Thyroid gland (tissue), 4 donors: ENCODE measurements at regions not wholly inside any gene's neighbourhood (a gene's known extent, or its start where the extent isn't known, plus 50 kb on each side); places are given as distances from the start of the nearest gene placed in this dataset.

Experiments
- DNase-seq, 2 donors: peaks; one replicate each; pipeline ENCODE4 v3.0.0-alpha.2; 2019
- H3K27ac ChIP-seq, 3 donors: fragments of 200-600 bp; sonication (generic); 1 replicate in 2 of 3; 2 replicates in 1 of 3; pipeline ENCODE4 v1.5.1; 2016 to 2019; ENCODE audit warnings: mild to moderate bottlenecking in 1 of 3, moderate library complexity in 1 of 3
- H3K27me3 ChIP-seq: fragments of 200-600 bp; sonication (generic); one replicate; pipeline ENCODE4 v1.5.1; 2019
- H3K36me3 ChIP-seq, 2 donors: fragments of 200-600 bp; sonication (generic); one replicate each; pipeline ENCODE4 v1.5.1; 2016 to 2019
- H3K4me1 ChIP-seq, 2 donors: fragments of 200-600 bp; sonication (generic); one replicate each; pipeline ENCODE4 v1.5.1; 2017 to 2019
- H3K4me3 ChIP-seq, 3 donors: fragments of 200-600 bp; sonication (generic); replicated peaks in 1 of 3; 1 replicate in 2 of 3; 2 replicates in 1 of 3; pipeline ENCODE4 v1.5.1; 2016; ENCODE audit warnings: mild to moderate bottlenecking in 1 of 3
- H3K9me3 ChIP-seq: fragments of 200-600 bp; sonication (generic); one replicate; pipeline ENCODE4 v1.5.1; 2017
- POLR2A ChIP-seq, 2 donors: fragments of 450-650 bp; IDR thresholded peaks; one replicate each; pipeline ENCODE4 v1.6.1; 2017; ENCODE audit warnings: antibody characterized with exemption in 2 of 2, mild to moderate bottlenecking in 2 of 2, moderate library complexity in 1 of 2
- WGBS, 2 donors: methylation state at CpG; one replicate each; pipeline ENCODE4 v1.1.5; 2017; 5-methylcytosine and 5-hydroxymethylcytosine counted together
- intact Hi-C: fragments of 100-400 bp; cut with DNase I; formaldehyde crosslinking; loops from one replicate; pipeline ENCODE4 v1.15.1; 2023
- TF ChIP-seq, protein P1 (sequence below), 6 experiments: fragments of 200-600 bp in 3 of 6; fragments of 450-650 bp in 3 of 6; sonication (generic) in 3 of 6; IDR thresholded peaks; one replicate each; pipeline ENCODE4 v1.5.1; 2016 to 2019; ENCODE audit warnings: antibody characterized with exemption in 6 of 6, mild to moderate bottlenecking in 2 of 6, inconsistent platforms in 1 of 6, moderate library complexity in 1 of 6

DNA sequence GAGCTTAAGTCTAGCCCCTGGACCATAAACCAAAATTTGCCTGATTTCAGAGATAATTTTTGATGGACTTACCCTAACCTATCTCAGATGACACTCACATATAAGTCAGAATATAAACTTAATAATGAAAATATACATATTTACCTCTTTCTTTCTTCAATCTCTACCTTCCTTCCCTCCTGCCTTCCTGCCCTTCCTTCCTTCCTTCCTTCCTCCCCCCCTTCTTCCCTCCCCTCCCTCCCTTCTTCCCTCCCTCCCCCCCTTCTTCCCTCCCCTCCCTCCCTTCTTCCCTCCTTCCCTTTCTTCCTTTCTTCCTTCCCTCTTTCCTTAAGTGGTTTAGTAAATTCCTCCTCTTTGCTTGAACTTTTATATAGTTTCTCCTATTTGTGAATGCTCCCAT, 88.7 kb downstream of the EDNRB start:
- H3K4me1 ChIP-seq = peaks cover 7 to 8% of the 10 kb centered on the region in 2 donors
- H3K9me3 ChIP-seq = no peaks in the 10 kb centered on the region
- intact Hi-C loops = no loop called here
- H3K27me3 ChIP-seq = no peaks in the 10 kb centered on the region
- no peak overlapping the region for H3K4me3 ChIP-seq
- H3K27ac ChIP-seq = no peak overlapping the region
- no peak for DNase-seq
- H3K36me3 ChIP-seq = no peaks in the 10 kb centered on the region
- TF ChIP-seq, protein P1, sequence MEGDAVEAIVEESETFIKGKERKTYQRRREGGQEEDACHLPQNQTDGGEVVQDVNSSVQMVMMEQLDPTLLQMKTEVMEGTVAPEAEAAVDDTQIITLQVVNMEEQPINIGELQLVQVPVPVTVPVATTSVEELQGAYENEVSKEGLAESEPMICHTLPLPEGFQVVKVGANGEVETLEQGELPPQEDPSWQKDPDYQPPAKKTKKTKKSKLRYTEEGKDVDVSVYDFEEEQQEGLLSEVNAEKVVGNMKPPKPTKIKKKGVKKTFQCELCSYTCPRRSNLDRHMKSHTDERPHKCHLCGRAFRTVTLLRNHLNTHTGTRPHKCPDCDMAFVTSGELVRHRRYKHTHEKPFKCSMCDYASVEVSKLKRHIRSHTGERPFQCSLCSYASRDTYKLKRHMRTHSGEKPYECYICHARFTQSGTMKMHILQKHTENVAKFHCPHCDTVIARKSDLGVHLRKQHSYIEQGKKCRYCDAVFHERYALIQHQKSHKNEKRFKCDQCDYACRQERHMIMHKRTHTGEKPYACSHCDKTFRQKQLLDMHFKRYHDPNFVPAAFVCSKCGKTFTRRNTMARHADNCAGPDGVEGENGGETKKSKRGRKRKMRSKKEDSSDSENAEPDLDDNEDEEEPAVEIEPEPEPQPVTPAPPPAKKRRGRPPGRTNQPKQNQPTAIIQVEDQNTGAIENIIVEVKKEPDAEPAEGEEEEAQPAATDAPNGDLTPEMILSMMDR (IDR thresholded peaks at IDR 0.05) = no peak
- no peak for TF ChIP-seq POLR2A (IDR thresholded peaks at IDR 0.05)

DNA sequence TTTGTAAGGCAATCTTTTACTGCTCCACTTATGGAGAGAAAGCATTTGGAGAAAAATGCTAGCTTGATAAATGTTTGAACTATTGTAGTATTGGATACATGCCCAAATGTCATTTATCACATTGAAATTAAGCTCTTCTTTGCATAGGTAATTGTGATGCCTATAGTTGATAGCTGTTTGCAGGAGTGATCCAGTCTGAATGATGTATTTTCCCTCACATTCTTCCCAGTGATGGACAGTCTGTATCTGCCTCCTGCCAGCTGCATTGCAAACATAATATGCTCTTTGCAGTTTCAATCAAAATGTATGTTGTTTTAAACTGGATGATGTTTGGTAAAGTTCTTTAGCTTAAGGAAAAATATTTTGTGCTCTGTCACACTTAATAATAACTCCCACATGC, 89.8 kb downstream of the EDNRB start:
- intact Hi-C loops = no loop called here
- Histone ChIP-seq H3K36me3 (no peaks in the 10 kb centered on the region), H3K27me3 (no peaks in the 10 kb centered on the region), H3K4me3 (no peak overlapping the region), H3K9me3 (no peaks in the 10 kb centered on the region), H3K27ac (no peak overlapping the region), H3K4me1 (peaks cover 7 to 8% of the 10 kb centered on the region in 2 donors)
- DNase-seq = no peak
- TF ChIP-seq, protein P1 (IDR thresholded peaks at IDR 0.05) = no peak
- TF ChIP-seq POLR2A (IDR thresholded peaks at IDR 0.05) = no peak

DNA sequence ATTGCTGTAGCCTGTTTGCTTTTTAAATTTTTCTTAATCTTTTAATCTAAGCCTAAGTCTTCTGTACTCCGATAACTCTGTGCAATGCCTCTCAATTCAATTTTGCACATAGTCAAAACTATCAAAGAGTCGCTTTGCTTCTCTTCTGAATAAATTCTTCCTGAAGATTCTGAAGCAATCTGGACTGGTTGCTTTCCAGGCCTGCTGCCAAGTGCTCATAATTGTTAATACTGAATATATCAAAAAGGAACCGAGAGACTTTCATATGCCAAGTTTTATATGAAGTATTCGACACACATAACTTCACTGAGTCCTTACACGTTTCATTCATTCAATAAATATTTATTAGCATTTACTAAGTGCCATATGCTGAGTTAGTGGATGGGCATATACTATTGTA, 91.3 kb downstream of the EDNRB start:
- Histone ChIP-seq H3K4me3 (no peak overlapping the region), H3K27ac (no peak overlapping the region), H3K36me3 (no peaks in the 10 kb centered on the region), H3K4me1 (no peaks in the 10 kb centered on the region), H3K27me3 (no peaks in the 10 kb centered on the region), H3K9me3 (no peaks in the 10 kb centered on the region)
- TF ChIP-seq, protein P1 (IDR thresholded peaks at IDR 0.05) = no peak
- no peak for TF ChIP-seq POLR2A (IDR thresholded peaks at IDR 0.05)
- intact Hi-C loops = no loop called here
- 78 to 87% methylated on average over 5 of the region's 5 CpGs for WGBS, 2 donors
- DNase-seq = no peak

DNA sequence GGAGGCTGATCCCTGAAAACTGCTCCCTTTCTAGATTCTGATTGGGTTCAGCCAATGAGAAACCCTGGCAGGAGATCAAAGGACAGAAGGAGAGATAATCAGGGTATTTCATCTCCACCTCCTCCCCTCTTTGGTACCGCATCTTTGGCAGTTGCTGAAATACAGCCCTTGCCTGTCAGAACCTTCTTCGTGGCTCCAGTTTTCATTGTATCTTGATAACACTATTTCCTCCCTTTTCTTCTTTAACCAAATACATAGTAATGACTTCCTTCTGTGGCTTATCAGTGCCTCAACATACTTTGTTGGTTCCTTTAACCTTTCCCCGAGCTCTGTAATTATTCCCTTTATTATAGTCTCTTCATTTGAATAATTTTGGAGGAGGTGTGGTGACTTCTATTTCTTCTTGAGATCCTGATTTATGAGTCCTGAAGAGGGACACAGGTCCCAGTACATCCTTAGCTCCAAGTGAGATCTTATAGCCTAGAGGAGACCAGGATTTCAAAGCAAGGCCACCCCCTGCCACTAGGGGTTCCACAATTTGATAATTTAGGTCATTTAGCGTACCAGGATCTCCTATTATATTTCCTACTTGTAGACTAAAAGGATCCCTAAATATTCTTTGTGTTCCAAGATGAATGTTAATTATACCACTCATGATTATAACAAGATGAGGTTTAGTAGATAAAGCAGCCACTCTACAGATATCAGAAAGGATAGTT, 98.0 kb downstream of the EDNRB start:
- no peak overlapping the region for H3K27ac ChIP-seq
- H3K27me3 ChIP-seq = no peaks in the 10 kb centered on the region
- H3K4me1 ChIP-seq = no peaks in the 10 kb centered on the region
- no peaks in the 10 kb centered on the region for H3K9me3 ChIP-seq
- no peak overlapping the region for H3K4me3 ChIP-seq
- no peaks in the 10 kb centered on the region for H3K36me3 ChIP-seq
- DNase-seq = no peak
- intact Hi-C loops = no loop called here
- no peak for TF ChIP-seq POLR2A (IDR thresholded peaks at IDR 0.05)
- TF ChIP-seq, protein P1 (IDR thresholded peaks at IDR 0.05) = no peak
- WGBS, 2 donors = 74 to 77% methylated on average over 4 of the region's 4 CpGs

DNA sequence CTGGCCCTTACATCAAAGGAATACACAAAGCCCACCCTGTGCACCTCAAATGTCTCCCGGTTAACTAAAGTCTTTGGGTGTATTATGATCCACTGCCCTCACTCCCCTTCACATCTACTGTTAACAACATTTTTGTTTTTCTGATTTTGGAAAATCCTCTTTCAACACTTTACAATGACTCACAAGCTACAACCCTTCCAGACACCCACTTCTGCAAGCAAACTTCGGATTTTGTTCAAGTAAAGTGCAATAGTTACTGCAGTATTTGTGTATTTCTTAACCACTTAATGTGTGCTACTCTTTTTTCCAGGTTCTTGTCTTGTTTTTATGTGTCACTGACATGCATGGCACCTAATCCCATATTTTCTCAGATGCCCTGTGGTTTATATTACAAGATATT, 101.1 kb downstream of the EDNRB start:
- H3K9me3 ChIP-seq = no peaks in the 10 kb centered on the region
- WGBS, 2 donors = 75 to 77% methylated on average over 2 of the region's 2 CpGs
- H3K4me1 ChIP-seq = no peaks in the 10 kb centered on the region
- H3K27ac ChIP-seq = no peak overlapping the region
- intact Hi-C loops = no loop called here
- no peak for DNase-seq
- TF ChIP-seq, protein P1 (IDR thresholded peaks at IDR 0.05) = no peak
- no peak for TF ChIP-seq POLR2A (IDR thresholded peaks at IDR 0.05)
- no peaks in the 10 kb centered on the region for H3K27me3 ChIP-seq
- no peaks in the 10 kb centered on the region for H3K36me3 ChIP-seq
- no peak overlapping the region for H3K4me3 ChIP-seq
